ENCODE measurements at regions not wholly inside any gene's neighbourhood (a gene's known extent, or its start where the extent isn't known, plus 50 kb on each side); places are given as distances from the start of the nearest gene placed in this dataset.

GRCh38 chr7:142412551-142413193, 154.8 kb upstream of the PRSS58 start:
- WGBS (ENCODE audit: low lambda C conversion rate) = 44% methylated on average over 2 of the region's 2 CpGs
- Histone ChIP-seq H3K27me3 (ENCODE audit: control insufficient read depth in 1 of 2, insufficient read depth in 2 of 2, low read length in 2 of 2) (no peaks in the 10 kb centered on the region; a peak in 2 of 5 replicates), H3K36me3 (replicated peaks in 1 of 2; ENCODE audit: control insufficient read depth in 1 of 2, insufficient read depth in 2 of 2, low read length in 2 of 2) (no peaks in the 10 kb centered on the region), H4K20me1 (ENCODE audit: insufficient read depth, low read length) (no peaks in the 10 kb centered on the region), H3K79me2 (ENCODE audit: insufficient read depth, low read length) (no peaks in the 10 kb centered on the region), H3K9ac (ENCODE audit: insufficient read depth, low read depth, low read length) (no peak overlapping the region), H3K4me2 (ENCODE audit: low read depth, low read length) (no peak overlapping the region), H3K4me3 (replicated peaks in 1 of 3; ENCODE audit: insufficient read depth in 1 of 3, low read depth in 2 of 3, low read length in 3 of 3) (no peak overlapping the region), H3K9me3 (ENCODE audit: low read length) (no peaks in the 10 kb centered on the region), H2AFZ (ENCODE audit: low read length) (no peak overlapping the region), H3K27ac (ENCODE audit: extremely low read length, insufficient read depth, low read length) (no peak overlapping the region), H3K4me1 (ENCODE audit: insufficient read depth, low read length) (no peaks in the 10 kb centered on the region)
- BruUV-seq (replicated peaks) = no TSS peak
- TF ChIP-seq CTCF (CRISPR knock-in tag; IDR thresholded peaks at IDR 0.05) = peak; percentile 60
- TF ChIP-seq ZNF530 (CRISPR knock-in tag; IDR thresholded peaks at IDR 0.05; ENCODE audit: low read depth) = no peak
- CTCF ChIA-PET (ENCODE audit: low intra/inter-chr PET ratio, low total read pairs) = no interaction called here
- DNase-seq (ENCODE audit: low spot score) (peak; percentile 23), ATAC-seq (peak; percentile 76), FAIRE-seq (no peak)
- in situ Hi-C loops (cut with HindIII; ENCODE audit: extremely low pct_ligation_motif_present, low pct_unique_long_range_greater_than_20kb) (no loop called here), intact Hi-C loops (cut with micrococcal nuclease; ENCODE audit: unreplicated experiment) (no loop called here)
- POLR2A ChIA-PET = no interaction called here

- Histone ChIP-seq H3K9me3 (ENCODE audit: low read length) (no peaks in the 10 kb centered on the region), H3K27ac (ENCODE audit: extremely low read length, insufficient read depth, low read length) (no peak overlapping the region), H3K4me2 (ENCODE audit: low read depth, low read length) (no peak overlapping the region), H4K20me1 (ENCODE audit: insufficient read depth, low read length) (no peaks in the 10 kb centered on the region), H3K27me3 (ENCODE audit: control insufficient read depth in 1 of 2, insufficient read depth in 2 of 2, low read length in 2 of 2) (no peaks in the 10 kb centered on the region; a peak in 1 of 5 replicates), H3K36me3 (replicated peaks in 1 of 2; ENCODE audit: control insufficient read depth in 1 of 2, insufficient read depth in 2 of 2, low read length in 2 of 2) (no peaks in the 10 kb centered on the region), H2AFZ (ENCODE audit: low read length) (no peak overlapping the region), H3K4me1 (ENCODE audit: insufficient read depth, low read length) (no peaks in the 10 kb centered on the region), H3K9ac (ENCODE audit: insufficient read depth, low read depth, low read length) (no peak overlapping the region), H3K4me3 (replicated peaks in 1 of 3; ENCODE audit: insufficient read depth in 1 of 3, low read depth in 2 of 3, low read length in 3 of 3) (no peak overlapping the region), H3K79me2 (ENCODE audit: insufficient read depth, low read length) (no peaks in the 10 kb centered on the region)
- POLR2A ChIA-PET = no interaction called here
- no TSS peak for BruUV-seq (replicated peaks)
- in situ Hi-C loops (cut with HindIII; ENCODE audit: extremely low pct_ligation_motif_present, low pct_unique_long_range_greater_than_20kb) = no loop called here
- FAIRE-seq (no peak), ATAC-seq (no peak), DNase-seq (ENCODE audit: low spot score) (no peak)
- intact Hi-C loops (cut with micrococcal nuclease; ENCODE audit: unreplicated experiment) = no loop called here
- CTCF ChIA-PET (ENCODE audit: low intra/inter-chr PET ratio, low total read pairs) = no interaction called here
- no peak for TF ChIP-seq HOXA9 (CRISPR knock-in tag; IDR thresholded peaks at IDR 0.05; ENCODE audit: borderline replicate concordance)
- TF ChIP-seq ZBTB21 (CRISPR knock-in tag; IDR thresholded peaks at IDR 0.05) = no peak
- no peak for TF ChIP-seq ZNF350 (CRISPR knock-in tag; IDR thresholded peaks at IDR 0.05; ENCODE audit: borderline replicate concordance, low read depth)
- TF ChIP-seq SIN3B (IDR thresholded peaks at IDR 0.05; ENCODE audit: low read length) = no peak
- TF ChIP-seq HBP1 (CRISPR knock-in tag; IDR thresholded peaks at IDR 0.05; ENCODE audit: low read depth) = no peak
- no peak for TF ChIP-seq GATAD2A (CRISPR knock-in tag; IDR thresholded peaks at IDR 0.05)
- no peak for TF ChIP-seq HNF1A (IDR thresholded peaks at IDR 0.05; ENCODE audit: low read depth)
- no peak for TF ChIP-seq HNF1A (CRISPR knock-in tag; IDR thresholded peaks at IDR 0.05; ENCODE audit: borderline replicate concordance)
- no peak for TF ChIP-seq MED13 (CRISPR knock-in tag; IDR thresholded peaks at IDR 0.05)
- no peak for TF ChIP-seq ZFP1 (CRISPR knock-in tag; IDR thresholded peaks at IDR 0.05)
- TF ChIP-seq HOXA3 (CRISPR knock-in tag; IDR thresholded peaks at IDR 0.05) = no peak
Measured at GRCh38 chr7:142409471-142409870, 151.6 kb upstream of the PRSS58 start.
